ENCODE measurements at regions not wholly inside any gene's neighbourhood (a gene's known extent, or its start where the extent isn't known, plus 50 kb on each side); places are given as distances from the start of the nearest gene placed in this dataset.
"Not testable (repeated sequence)": the region's sequence is repeated elsewhere in the genome, so short reads cannot be mapped to it uniquely, and the experiment has no call there.

- no peak for DNase-seq
Measured at GRCh38 chr9:19934301-19934871, 145.5 kb upstream of the SLC24A2 start.

DNA sequence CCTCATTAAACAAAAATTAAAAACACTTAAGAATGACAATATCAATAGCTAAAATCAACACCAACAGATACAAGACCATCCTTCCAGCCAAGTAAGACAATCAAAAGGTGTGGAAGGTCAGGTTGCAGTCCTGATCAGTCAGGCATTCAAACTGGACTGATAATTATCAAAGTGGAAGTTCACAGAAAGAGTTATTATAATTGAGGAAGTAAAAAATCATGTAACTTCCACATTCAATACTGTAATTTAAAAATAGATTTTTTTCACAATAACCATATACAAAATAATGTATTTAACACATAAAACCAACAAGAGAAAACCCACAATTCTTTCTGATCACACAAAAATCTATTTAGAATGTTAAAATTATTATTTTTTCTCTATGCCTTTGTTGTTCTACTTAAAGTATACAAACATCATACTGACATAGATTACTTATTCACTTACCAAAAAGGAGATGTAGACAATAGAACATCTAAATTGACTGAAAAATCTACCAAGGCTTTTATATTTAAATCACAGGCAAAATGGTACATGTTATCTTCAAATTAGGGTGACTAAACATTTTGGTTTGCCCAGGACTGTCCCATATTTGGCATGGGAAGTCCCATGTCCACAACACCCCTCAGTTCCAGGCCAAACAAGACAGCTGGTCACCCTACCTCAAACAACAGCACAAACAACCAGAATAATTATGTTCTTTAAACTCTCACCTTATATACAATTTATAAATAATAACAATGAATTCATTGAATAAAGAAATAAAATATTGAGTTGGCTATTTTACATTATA, 142.5 kb upstream of the SLC24A2 start:
- DNase-seq = peak in 1 of 2 donors; percentile 54

DNA sequence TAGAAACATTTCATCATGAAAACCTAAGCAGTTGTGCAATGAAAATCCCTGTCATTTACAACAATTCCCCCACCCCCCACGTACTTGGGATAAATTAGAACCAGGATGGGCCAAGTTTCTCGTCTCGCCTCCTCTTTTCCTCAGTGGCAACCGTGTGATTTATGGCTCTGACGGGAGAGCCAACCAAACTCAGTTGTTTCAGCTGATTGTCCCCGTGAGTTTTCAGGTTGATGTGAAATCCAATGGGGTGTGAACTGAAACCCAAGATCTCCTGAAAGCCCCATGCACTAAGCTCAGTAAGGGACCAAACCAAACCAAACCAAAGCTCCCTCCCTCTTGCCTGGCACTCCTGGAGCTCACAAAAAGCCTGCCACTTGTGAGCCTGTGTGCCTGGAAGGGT, 138.7 kb upstream of the SLC24A2 start:
- DNase-seq = no peak

DNA sequence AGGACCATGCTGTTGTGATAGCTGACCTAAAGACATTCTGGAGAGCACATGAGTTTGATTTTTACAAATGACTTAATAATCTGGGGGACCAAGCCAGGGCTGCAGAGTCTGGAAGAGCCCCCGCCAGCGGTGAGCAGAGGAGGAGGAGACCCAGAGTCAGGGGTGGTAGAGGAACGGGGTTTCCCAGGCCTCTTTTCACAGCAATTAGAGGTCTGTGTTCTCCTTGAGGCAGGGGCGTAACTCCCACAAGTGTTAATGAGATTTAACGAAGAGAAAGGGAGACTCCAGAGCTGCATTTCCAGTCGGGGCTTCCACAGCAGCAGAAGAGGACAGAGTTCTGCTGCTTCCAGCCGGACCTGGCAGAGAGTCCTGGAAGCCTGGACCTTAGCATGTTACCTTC, 137.9 kb upstream of the SLC24A2 start:
- no peak for DNase-seq

- peak; percentile 70 to 72 for DNase-seq
Measured at GRCh38 chr9:19925674-19926503, 137.1 kb upstream of the SLC24A2 start.

- DNase-seq = peak; percentile 8 to 50
Measured at GRCh38 chr9:19924080-19924479, 135.2 kb upstream of the SLC24A2 start.

DNA sequence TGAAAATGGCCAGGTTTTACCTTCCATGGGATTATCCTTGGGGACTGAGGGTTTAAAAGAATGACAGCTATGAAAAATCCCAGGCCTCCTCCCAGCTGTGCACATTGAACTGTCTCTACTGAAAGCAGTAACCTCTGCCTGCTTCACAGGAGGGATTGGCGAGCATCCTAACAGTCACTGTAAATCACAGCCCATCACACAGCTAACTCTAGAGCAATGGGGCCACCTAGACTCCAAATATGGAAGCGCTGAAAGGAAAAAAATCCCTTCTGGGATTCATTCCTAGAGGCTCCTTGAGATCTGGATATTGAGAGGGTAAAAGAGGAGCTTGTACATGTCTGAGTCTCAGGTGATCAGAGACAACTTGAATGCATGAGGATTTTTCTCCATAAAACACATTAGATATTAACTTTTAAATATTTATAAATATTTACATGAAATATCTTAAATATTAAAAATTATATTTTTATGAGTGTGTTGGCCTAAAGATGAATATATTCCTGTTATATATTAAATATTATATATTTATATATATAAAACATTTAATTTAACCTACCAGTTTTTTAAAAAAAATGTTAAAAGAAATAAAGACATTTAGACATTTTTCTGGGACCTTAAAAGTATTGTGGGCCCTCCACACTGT, 133.8 kb upstream of the SLC24A2 start:
- peak in 1 of 2 donors; percentile 25 for DNase-seq

DNA sequence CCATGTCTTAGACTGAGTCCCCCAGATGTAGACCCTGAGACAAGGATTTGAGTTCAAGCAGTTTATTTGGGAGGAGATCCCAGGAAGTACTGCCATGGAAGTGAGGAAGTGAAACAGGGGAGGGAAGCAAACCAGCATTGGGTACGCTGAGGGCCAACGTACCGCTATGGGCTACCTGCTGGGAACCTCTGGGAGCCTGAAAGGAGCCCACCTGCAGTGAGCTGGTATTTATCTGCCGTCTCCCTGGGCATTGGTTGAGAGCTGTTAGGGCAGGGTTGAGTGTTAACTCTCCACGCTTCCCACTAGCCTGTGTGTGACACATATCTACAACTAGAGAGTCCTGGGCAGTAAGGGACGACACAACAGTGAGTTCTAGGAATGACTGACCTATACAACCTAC, 131.6 kb upstream of the SLC24A2 start:
- DNase-seq = no peak

- no peak for DNase-seq
Measured at GRCh38 chr9:19918630-19919029, 129.8 kb upstream of the SLC24A2 start.

DNA sequence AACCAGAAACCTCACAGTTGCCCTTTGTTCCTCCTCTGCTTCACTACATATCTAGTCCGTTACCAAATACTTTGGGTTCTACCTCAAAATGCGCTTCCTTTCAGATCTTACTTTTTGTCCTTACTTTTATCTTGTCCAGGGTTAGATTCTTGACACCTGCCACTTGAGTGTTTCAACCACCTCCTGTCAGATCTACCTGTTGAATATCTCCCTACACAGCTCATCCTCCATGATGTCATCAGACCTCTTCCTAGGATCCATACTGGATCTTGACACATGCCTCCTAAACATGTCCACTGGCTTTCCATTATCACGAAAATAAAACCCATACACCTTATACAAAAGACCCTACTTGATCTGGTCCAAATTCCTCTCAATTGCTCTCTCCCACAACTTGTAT, 125.2 kb upstream of the SLC24A2 start:
- no peak for DNase-seq

GRCh38 chr9:19913151-19913550, 124.3 kb upstream of the SLC24A2 start:
- no peak for DNase-seq

DNA sequence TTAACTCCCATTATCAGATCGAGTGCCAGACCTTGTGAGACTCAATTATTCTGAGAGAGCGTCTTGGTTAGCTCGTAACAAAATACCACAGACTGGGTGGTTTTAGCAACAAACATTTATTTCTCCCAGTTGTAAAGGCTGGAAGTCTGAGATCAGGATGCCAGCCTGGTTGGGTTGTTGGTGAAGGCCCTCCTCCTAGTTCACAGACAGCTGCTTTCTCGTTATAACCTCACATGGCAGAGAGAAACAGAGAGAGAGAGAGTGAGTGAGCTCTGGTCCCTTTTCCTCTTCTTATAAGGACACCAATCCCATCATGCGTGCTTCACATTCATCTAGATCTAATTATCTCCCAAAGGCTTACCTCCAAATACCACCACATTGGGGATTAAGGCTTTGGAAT, 114.2 kb upstream of the SLC24A2 start:
- DNase-seq = no peak

DNA sequence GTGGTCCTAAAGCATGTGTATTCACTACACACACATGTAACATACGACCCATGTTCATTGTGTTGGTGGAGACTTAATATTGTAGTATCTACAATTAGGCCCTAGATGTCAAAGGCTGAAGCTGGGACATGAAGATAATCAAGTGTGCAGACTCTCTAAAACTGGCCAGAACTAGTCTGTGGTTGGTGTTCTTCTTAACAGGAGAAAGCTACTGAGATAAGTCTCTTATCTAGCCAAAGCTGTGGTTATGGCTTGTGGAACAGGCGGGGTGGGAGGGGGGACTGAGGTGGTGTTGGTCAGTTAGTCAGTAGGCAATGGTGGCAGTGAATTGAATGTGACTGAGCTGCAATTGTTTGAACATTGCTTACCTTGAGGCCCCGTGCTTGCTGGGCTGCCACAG, 112.7 kb upstream of the SLC24A2 start:
- DNase-seq = no peak

- DNase-seq = no peak
Measured at GRCh38 chr9:19896161-19896560, 107.3 kb upstream of the SLC24A2 start.

GRCh38 chr9:19895578-19895977, 106.7 kb upstream of the SLC24A2 start:
- not testable (repeated sequence) for DNase-seq

- DNase-seq = no peak
Measured at GRCh38 chr9:19895006-19895405, 106.2 kb upstream of the SLC24A2 start.

DNA sequence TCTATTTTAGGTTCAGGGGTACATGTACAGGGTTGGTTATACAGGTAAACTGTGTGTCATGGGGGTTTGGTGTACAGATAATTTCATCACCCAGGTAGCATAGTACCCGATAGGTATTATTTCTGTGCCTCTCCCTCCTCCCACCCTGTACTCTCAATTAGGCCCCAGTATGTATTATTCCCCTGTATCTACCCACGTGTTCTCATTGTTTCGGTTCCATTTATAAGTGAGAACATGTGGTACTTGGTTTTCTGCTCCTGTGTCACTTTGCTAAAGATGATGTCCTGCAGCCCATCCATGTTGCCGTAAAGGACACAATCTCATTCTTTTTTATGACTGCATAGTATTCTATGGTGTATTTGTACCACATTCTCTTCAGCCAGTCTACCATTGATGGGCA, 96.8 kb upstream of the SLC24A2 start:
- no peak for DNase-seq

GRCh38 chr9:19879062-19879461, 90.2 kb upstream of the SLC24A2 start:
- no peak for DNase-seq

DNA sequence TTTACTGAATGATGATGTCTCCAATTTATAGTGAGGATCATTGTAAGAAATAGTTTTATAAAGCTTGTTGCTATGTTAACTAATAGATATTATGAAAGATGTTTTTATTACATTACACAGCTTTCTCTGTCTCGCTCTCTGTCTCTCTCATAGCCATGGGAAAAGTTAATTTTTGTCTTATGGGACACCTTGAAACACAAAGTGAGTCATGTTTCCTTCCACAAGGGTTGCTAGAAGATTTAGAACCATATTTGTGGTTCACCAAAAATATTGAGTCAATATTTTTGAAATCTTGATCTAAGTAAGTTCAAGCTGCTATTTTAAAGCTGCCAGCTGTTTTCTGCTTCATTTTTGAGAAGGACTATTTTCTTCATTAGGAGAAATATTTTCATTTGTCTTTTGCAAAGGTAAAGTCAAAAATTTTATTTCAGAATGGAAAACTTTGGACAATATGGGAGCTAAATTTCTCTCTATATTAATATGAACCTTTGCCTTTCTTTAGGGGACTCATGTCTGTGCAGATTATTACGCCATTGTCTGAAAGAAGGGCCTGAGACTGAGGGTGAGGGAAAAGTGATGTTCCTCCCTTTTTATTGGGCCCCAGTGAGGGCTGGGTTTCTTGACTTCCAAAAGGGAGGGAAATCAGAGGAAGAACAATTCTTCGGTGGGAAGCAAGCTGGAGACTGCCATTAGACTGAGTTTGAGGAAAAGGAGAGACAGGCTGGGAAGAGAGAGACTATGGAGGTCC, 87.9 kb upstream of the SLC24A2 start:
- DNase-seq = no peak

DNA sequence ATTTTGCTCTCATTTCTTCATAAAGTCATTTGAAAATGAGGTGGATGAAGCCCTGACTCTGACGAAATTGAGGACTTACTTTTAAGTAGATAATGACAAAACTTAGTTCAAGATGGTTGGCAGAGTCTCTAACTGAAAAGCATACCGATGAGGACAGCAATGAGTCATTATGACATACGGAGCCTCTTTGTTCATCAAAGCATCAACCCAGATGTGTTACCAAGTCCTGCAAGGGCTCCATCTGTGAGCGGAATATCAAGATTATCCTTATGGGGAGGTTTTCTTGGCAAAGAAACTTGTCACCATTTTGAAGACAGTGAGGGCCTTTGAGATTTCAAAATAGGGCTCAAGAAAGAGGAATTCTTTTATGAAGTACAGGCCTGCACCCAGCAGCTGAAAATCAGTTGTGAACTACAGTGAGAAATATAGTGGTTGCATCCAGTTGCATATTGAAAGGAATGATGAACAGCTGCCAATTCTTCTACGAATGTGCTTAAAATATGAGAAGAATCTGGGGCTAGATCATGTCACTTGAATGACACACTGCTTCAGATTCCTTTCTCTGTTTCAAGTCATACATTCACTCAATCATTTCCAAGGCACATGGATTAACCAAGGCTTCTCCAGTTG, 86.6 kb upstream of the SLC24A2 start:
- no peak for DNase-seq

GRCh38 chr9:19873188-19873587, 84.4 kb upstream of the SLC24A2 start:
- not testable (repeated sequence) for DNase-seq

- DNase-seq = no peak
Measured at GRCh38 chr9:19870988-19871387, 82.2 kb upstream of the SLC24A2 start.
